Psoas muscle (tissue), 7 donors: ENCODE measurements at regions not wholly inside any gene's neighbourhood (a gene's known extent, or its start where the extent isn't known, plus 50 kb on each side); places are given as distances from the start of the nearest gene placed in this dataset.

ENCODE experiments used
- ATAC-seq, 4 donors: fragments of 200-7000 bp; cut with Tn5 transposase; one replicate each; pipeline ENCODE4 v1.9.1; 2020; ENCODE audit warnings: moderate library complexity in 3 of 4, mild to moderate bottlenecking in 2 of 4
- DNase-seq, 2 donors: peaks; one replicate each; pipeline ENCODE4 v3.0.0-alpha.2; 2020
- H3K27ac ChIP-seq: fragments of 200-600 bp; one replicate; pipeline ENCODE4 v1.8.0; 2022
- H3K27me3 ChIP-seq, 3 donors: fragments of 200-600 bp in 1 of 3; one replicate each; pipeline versions ENCODE4 v1.6.1 to v1.8.0; 2013 to 2022; ENCODE audit warnings: low read length in 2 of 3, mild to moderate bottlenecking in 2 of 3, moderate library complexity in 1 of 3; ENCODE audit not compliant: insufficient read depth in 3 of 3
- H3K36me3 ChIP-seq, 2 donors: fragments of 200-600 bp in 1 of 2; one replicate each; pipeline versions ENCODE4 v1.6.1 to v1.8.0; 2013 to 2022; ENCODE audit warnings: low read depth in 1 of 2, mild to moderate bottlenecking in 1 of 2, moderate library complexity in 1 of 2; ENCODE audit not compliant: insufficient read depth in 1 of 2
- H3K4me1 ChIP-seq: fragments of 200-600 bp; one replicate; pipeline ENCODE4 v1.8.0; 2022
- H3K4me3 ChIP-seq: fragments of 200-600 bp; one replicate; pipeline ENCODE4 v1.8.0; 2022; ENCODE audit warnings: mild to moderate bottlenecking
- H3K9me3 ChIP-seq: fragments of 200-600 bp; one replicate; pipeline ENCODE4 v1.8.0; 2022
- WGBS, 3 donors: extraction: QIAGEN DNeasy Blood & Tissue Kit; methylation state at CpG; one replicate each; pipeline versions ENCODE4 v1.1.6 to v1.1.7; 2013; 5-methylcytosine and 5-hydroxymethylcytosine counted together
- intact Hi-C, 2 donors: fragments of 100-400 bp; cut with DNase I; formaldehyde crosslinking; loops; one replicate each; pipeline versions ENCODE4 v1.11.0 to v1.14.2; 2022
- TF ChIP-seq, protein P1 (sequence below): fragments of 200-600 bp; IDR thresholded peaks from one replicate; pipeline ENCODE4 v1.8.0; 2022; ENCODE audit warnings: antibody characterized with exemption
- donor health status: healthy with polysubstance abuse.
- donor health status: DM: no; HTN: no; CAD: no; lungs with moderate emphysema.
- donor health status: Bipolar disorder and iron deficiency.
- donor health status: healthy.
- donor health status: DM: yes; HTN: yes; CAD: no.
- donor health status: DM: no; HTN: no; CAD: no.
- donor health status: DM: yes; HTN: yes; CAD: no.

DNA sequence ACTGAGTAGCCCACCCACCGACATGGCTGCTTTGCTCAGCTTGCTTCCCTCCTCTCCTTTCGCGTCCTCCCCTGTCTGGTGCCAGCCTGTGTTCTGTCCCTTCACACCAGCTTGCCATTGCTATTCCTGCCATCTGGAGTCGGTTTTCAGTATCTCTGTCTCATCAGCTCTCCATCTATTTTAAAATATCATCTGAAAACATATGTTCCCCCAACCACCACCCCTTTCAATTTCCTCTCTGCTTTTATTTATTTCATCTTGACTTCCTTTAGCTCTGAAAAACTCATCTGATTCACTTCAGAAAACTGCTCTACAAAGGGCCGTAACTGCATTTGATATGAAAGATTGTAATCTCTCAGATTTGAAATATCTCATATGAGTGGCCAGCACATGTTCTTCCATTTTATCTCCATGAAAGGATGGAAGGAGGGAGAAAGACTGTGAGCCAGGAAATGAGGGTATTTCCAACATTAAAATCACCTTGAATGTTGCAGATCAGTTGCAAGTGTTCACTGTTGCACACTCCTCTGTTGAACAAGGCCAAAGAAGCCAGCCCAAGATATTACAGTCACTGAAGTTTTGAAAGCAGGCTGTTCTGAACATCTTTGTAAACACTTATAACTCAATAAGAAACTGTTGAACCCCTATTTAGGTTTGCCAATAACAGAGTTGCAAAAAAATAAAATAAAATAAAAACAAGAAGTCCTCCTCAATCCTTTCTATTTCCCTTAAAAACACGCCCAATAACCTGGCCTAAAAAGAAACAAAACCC, 202.4 kb upstream of the NEBL start:
- no peak for DNase-seq

DNA sequence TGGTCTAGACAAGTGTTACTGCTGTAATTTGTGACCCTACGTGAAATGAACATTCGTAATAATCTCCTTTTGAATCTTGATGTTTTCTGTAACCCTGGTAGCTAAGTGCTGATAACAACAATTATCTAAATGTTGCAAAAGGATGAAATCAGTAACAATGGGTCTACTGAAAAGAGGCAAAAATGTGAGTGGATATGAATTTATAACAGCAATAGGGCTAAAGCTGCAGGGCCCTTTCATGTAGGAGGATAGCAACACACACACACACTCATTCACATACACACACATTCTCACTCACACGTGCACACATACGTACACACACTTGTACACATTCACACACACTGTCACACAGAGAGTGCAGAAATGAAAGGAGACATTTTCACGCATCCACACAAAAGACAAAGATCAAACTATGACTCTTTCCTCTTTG, 200.8 kb upstream of the NEBL start:
- no peaks in the 10 kb centered on the region for H3K9me3 ChIP-seq

More for the DNA sequence above, 202.4 kb upstream of the NEBL start:
- H3K27ac ChIP-seq = no peak overlapping the region
- no peak for ATAC-seq
- no peaks in the 10 kb centered on the region for H3K9me3 ChIP-seq
- 63 to 64% (median 64%) methylated on average over 6 of the region's 6 CpGs for WGBS, 3 donors
- H3K4me3 ChIP-seq = no peak overlapping the region
- H3K4me1 ChIP-seq = no peaks in the 10 kb centered on the region
- H3K36me3 ChIP-seq = no peaks in the 10 kb centered on the region
- TF ChIP-seq, protein P1, sequence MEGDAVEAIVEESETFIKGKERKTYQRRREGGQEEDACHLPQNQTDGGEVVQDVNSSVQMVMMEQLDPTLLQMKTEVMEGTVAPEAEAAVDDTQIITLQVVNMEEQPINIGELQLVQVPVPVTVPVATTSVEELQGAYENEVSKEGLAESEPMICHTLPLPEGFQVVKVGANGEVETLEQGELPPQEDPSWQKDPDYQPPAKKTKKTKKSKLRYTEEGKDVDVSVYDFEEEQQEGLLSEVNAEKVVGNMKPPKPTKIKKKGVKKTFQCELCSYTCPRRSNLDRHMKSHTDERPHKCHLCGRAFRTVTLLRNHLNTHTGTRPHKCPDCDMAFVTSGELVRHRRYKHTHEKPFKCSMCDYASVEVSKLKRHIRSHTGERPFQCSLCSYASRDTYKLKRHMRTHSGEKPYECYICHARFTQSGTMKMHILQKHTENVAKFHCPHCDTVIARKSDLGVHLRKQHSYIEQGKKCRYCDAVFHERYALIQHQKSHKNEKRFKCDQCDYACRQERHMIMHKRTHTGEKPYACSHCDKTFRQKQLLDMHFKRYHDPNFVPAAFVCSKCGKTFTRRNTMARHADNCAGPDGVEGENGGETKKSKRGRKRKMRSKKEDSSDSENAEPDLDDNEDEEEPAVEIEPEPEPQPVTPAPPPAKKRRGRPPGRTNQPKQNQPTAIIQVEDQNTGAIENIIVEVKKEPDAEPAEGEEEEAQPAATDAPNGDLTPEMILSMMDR = no peak
- H3K27me3 ChIP-seq = peaks cover 0 to 3% (median 0%) of the 10 kb centered on the region in 3 donors
- intact Hi-C loops = no loop called here

DNA sequence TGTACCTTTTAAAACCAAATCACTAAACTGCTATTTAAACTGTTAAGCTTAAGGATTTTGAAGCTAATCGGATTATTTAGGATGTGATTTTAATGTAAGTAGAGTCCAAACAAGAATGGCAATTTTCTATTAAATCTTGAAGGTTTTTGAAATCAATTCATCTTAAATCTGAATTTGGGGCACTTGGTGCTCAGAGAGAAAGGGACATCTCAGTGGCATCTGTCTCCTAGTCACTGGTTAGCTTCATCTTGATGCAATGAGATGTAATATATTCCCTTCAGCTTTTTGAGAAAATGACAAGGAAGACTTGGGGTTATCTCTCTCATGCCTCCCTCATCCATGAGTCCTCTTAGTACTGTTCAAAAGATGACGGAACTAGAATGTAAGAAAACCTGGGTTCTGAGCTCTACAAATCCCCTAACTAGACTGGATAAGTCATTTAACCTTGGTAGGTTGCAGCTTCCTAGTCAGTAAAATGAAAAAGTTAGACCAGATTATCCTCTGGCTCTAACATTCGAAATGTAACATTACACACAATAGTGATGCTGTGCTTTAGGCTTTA, 198.5 kb upstream of the NEBL start:
- intact Hi-C loops = no loop called here
- ATAC-seq (no peak), DNase-seq (no peak)
- Histone ChIP-seq H3K36me3 (no peaks in the 10 kb centered on the region), H3K4me3 (no peak overlapping the region), H3K4me1 (no peaks in the 10 kb centered on the region), H3K9me3 (no peaks in the 10 kb centered on the region), H3K27ac (no peak overlapping the region), H3K27me3 (peaks cover 0 to 3% (median 2%) of the 10 kb centered on the region in 3 donors)
- TF ChIP-seq, protein P1 = no peak
- 87 to 93% (median 88%) methylated on average over 3 of the region's 3 CpGs for WGBS, 3 donors

More for the DNA sequence above, 200.8 kb upstream of the NEBL start:
- H3K4me1 ChIP-seq = no peaks in the 10 kb centered on the region
- intact Hi-C loops = no loop called here
- no peak overlapping the region for H3K4me3 ChIP-seq
- no peaks in the 10 kb centered on the region for H3K36me3 ChIP-seq
- TF ChIP-seq, protein P1 = no peak
- DNase-seq (no peak), ATAC-seq (no peak)
- H3K27me3 ChIP-seq = peaks cover 0 to 3% (median 0%) of the 10 kb centered on the region in 3 donors
- no peak overlapping the region for H3K27ac ChIP-seq
- 94 to 95% (median 95%) methylated on average over 5 of the region's 5 CpGs for WGBS, 3 donors

DNA sequence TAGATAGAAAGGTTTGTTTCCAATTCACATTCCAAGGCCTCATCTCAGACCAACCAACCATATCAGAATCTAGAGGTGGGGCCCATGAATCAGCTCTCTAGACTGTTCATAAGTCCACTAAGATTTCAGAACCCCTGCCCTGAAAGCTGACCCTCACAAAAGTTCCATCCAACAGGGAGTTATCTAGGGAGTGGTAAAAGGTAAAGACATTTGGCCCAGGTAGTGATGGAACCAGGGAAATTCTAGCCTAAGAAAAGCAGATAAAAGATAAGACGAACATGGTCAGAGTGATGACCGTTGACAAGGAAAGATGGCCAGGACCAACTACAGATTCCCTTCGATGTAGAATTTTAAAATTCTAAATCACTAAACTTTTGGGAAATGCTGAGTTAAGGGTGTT, 198.0 kb upstream of the NEBL start:
- TF ChIP-seq, protein P1 = no peak

More for the DNA sequence above, 198.0 kb upstream of the NEBL start:
- WGBS, 3 donors = 95 to 97% (median 95%) methylated on average over 3 of the region's 3 CpGs
- no peaks in the 10 kb centered on the region for H3K4me1 ChIP-seq
- peaks cover 0 to 2% (median 0%) of the 10 kb centered on the region in 3 donors for H3K27me3 ChIP-seq
- DNase-seq = no peak
- intact Hi-C loops = no loop called here
- H3K27ac ChIP-seq = no peak overlapping the region
- no peak for ATAC-seq
- H3K9me3 ChIP-seq = no peaks in the 10 kb centered on the region
- H3K4me3 ChIP-seq = no peak overlapping the region
- H3K36me3 ChIP-seq = no peaks in the 10 kb centered on the region
